GM20000 (cell line): ENCODE measurements at regions not wholly inside any gene's neighbourhood (a gene's known extent, or its start where the extent isn't known, plus 50 kb on each side); places are given as distances from the start of the nearest gene placed in this dataset.

ENCODE experiments used
- DNase-seq: peaks from one replicate; pipeline ENCODE4 v3.0.0; 2012; ENCODE audit warnings: low spot score
- TF ChIP-seq, protein P1 (sequence below): IDR thresholded peaks from 2 replicates; pipeline ENCODE4 v1.5.1; 2012; ENCODE audit warnings: mild to moderate bottlenecking, control low read depth; ENCODE audit errors: extremely low read depth, missing control alignments

DNA sequence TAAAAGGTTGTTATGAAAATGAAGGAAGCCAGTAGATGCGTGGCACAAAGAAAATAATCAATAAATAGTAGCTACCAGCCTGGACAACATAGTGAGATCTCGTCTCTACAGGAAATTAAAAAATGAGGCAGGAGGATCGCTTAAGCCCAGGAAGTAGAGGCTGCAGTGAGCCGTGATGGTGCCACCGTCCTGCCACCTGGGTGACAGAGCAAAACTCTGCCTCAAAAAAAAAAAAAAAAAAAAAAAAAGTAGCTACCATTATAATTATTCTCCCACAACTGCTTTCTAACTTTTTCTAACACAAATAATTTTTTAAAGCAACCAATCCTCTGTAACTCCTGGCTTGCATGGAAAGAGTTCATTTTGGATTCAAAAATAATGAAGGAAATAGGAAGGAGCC is 133.0 kb downstream of the NDUFA12 start:
- no peak for DNase-seq
- TF ChIP-seq, protein P1, sequence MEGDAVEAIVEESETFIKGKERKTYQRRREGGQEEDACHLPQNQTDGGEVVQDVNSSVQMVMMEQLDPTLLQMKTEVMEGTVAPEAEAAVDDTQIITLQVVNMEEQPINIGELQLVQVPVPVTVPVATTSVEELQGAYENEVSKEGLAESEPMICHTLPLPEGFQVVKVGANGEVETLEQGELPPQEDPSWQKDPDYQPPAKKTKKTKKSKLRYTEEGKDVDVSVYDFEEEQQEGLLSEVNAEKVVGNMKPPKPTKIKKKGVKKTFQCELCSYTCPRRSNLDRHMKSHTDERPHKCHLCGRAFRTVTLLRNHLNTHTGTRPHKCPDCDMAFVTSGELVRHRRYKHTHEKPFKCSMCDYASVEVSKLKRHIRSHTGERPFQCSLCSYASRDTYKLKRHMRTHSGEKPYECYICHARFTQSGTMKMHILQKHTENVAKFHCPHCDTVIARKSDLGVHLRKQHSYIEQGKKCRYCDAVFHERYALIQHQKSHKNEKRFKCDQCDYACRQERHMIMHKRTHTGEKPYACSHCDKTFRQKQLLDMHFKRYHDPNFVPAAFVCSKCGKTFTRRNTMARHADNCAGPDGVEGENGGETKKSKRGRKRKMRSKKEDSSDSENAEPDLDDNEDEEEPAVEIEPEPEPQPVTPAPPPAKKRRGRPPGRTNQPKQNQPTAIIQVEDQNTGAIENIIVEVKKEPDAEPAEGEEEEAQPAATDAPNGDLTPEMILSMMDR, result no peak

DNA sequence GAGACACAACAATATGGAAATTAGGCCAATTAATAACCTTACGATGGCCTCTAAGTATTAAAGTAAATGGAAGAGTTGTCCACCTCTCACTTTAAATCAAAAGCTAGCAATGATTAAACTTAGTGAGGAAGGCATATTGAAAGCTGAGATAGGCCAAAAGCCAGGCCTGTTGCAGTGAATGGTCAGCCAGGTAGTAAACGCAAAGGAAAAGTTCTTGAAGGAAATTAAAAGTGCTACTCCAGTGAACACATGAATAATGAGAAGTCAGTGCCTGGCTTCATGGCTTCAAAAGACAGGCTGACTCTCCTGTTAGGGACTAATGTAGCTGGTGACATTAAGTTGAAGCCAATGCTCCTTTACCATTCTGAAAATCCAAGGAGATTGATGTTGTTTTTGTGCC is 135.3 kb downstream of the NDUFA12 start:
- TF ChIP-seq, protein P1, result no peak
- DNase-seq, result no peak

DNA sequence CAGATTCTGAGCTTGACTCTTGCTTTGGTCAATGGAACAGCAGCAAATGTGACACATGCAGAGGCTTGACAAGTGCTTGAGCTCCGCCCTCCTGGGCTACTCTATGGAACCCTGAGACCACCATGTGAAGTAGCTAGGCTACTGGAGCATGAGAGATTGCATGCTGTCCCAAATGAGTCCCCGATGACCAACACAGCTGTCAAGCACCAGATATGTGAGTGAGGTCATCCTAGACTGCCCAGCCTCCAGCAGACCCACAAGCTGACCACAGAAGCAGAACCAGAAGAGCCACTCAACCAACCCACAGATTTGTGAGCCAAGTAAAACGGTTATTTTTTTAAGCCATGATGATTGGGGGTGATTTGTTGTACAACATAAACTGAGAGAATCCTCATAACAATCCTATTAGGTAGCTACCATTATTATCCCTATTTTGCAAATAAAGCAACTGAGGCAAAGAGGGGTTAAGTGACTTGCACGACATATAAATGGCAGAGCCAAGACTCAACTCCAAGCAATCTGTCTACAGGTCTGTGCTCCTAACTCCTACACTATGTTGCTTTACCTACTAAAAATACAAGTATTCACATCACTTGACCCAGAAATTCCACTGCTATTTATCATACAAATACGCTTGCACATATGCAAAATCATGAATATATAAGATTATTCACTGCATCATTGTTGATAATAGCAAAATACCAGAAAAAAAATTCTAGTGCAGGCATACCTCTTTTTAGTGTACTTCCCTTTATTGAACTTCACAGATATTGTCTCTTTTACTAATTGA is 136.2 kb downstream of the NDUFA12 start:
- TF ChIP-seq, protein P1, result no peak
- peak; percentile 44 for DNase-seq

DNA sequence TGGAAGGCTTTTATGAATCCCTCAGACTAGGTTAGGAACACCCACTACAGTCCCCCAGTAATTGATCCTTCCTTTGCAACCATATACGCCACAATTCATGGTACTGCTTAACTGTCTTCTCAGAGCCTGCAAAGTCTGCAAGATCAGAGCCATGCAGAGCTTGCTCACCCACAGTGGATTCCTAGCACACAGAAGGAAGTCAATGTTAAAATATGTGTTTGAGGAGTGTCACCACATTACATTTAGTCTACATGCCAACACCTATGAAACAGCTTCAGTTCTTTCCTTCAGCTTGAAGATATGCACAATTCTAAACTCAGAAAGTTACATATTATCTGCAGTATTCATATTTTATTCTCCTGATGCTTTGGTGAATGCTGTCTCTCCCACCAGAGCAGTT is 138.5 kb downstream of the NDUFA12 start:
- DNase-seq, result no peak
- TF ChIP-seq, protein P1, result no peak

DNA sequence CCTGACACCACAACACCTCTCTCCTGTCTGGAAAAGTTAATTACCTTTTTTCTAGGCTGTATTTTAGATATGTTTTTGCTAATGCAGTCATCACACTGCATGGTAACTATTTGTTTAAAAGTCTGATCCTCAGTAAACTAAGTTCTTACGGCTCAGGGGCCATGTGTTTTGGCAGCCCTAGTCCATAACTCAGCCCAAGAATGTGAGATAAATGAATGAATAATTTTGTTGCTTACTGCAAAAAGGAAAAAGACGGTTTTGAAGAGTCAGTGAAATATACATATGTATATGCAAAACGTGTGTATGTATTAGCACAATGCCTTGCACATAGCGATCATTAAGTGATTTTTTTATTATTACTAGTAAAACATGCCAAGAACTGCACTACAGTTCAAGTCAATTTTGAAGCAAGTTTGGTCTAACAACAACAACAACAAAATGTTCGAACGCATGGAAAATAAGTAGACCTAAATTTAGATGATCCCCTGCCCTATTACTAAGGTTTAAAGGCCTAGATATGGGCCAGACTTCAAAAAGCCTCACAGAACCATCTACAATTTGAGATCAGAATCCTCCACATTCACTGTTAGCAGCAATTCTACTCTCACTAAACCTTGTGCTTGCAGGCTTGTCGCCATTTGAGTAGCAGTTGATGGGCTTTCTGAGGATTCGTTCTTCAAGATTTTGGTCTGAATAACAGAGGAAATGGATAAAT is 140.0 kb downstream of the NDUFA12 start:
- no peak for DNase-seq
- TF ChIP-seq, protein P1, result no peak

DNA sequence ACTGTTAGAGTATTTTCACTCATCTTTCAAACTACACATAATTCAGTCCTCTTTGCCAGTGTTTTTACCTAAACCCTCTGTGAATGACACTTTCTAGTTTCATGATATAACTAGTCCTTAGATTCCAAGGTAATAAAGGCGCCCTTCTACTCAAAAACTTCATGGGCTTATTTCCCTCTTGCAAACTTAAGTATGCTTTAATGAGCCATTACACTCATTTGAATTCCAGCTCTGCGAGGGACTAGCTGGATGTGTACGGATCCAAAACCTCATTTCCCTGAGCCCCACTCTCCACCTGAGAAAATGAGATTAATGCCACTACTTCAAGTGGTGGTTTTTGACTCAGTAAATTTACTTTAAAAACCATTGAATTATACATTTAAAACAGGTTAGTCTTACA is 141.1 kb downstream of the NDUFA12 start:
- TF ChIP-seq, protein P1, result no peak
- no peak for DNase-seq

DNA sequence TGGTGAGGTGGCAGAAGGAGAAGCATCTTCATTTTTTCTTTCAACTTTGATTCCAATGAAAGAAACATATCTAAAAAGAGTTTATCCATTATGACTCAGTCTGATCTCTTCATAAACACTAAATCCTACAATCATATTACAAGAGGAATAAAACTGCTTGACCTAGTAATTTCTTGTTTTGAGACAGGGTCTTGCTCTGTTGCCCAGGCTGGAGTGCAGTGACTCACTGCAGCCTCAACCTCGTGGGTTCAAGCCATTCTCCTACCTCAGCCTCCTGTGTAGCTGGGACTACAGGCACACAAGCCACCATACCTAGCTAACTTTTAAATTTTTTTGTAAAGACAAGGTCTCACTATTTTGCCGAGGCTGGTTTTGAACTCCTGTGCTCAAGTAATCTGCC is 147.2 kb downstream of the NDUFA12 start:
- TF ChIP-seq, protein P1, result no peak
- no peak for DNase-seq
